Panc1 (cell line): ENCODE measurements at regions not wholly inside any gene's neighbourhood (a gene's known extent, or its start where the extent isn't known, plus 50 kb on each side); places are given as distances from the start of the nearest gene placed in this dataset.

ENCODE experiments used
- ATAC-seq: fragments of 200-7000 bp; cut with Tn5 transposase; 2 replicates; pipeline ENCODE4 v1.9.1; 2020; ENCODE audit warnings: mild to moderate bottlenecking, moderate library complexity
- BruUV-seq: library from RNA; stranded (reverse); fragments of 400-500 nt; replicated peaks from 2 replicates; lab custom pipeline; 2021; lab: Mats Ljungman, UMichigan
- CTCF ChIA-PET: fragments of 300-600 bp; sonication (Branson Sonifier 250); formaldehyde crosslinking; loops from one replicate; lab custom pipeline; 2022; ENCODE audit warnings: antibody characterized with exemption; lab: Charles Lee
- POLR2A ChIA-PET: fragments of 300-600 bp; sonication (Branson Sonifier 250); formaldehyde crosslinking; loops from one replicate; lab custom pipeline; 2022; ENCODE audit warnings: antibody characterized with exemption; lab: Charles Lee
- DNase-seq: peaks from one replicate; pipeline ENCODE4 v3.0.0-alpha.2; 2010; ENCODE audit warnings: low read depth, low spot score
- H3K27ac ChIP-seq: 2 replicates; pipeline ENCODE4 v1.5.1; 2011; ENCODE audit warnings: mild to moderate bottlenecking, low read length, inconsistent platforms
- H3K27me3 ChIP-seq: fragments of 200-500 bp; sonication (Bioruptor generic); 2 replicates; pipeline ENCODE4 v1.6.0; 2014; ENCODE audit warnings: low read length, inconsistent platforms; ENCODE audit not compliant: control insufficient read depth, insufficient read depth
- H3K36me3 ChIP-seq: fragments of 200-500 bp; sonication (Bioruptor generic); 2 replicates; pipeline ENCODE4 v1.5.1; 2014; ENCODE audit warnings: inconsistent platforms, mild to moderate bottlenecking, low read length, moderate library complexity; ENCODE audit not compliant: control insufficient read depth, insufficient read depth
- H3K4me1 ChIP-seq: 2 replicates; pipeline ENCODE4 v1.5.1; 2011; ENCODE audit warnings: inconsistent platforms, mild to moderate bottlenecking, low read length, moderate library complexity; ENCODE audit not compliant: control insufficient read depth, insufficient read depth
- H3K4me3 ChIP-seq, 2 experiments: 2 replicates each; pipeline ENCODE4 v1.5.1; 2011 to 2012; ENCODE audit warnings: low read depth in 2 of 2, low read length in 2 of 2, mild to moderate bottlenecking in 2 of 2, inconsistent platforms in 1 of 2, moderate library complexity in 1 of 2
- H3K9me3 ChIP-seq: fragments of 200-500 bp; sonication (Bioruptor generic); 2 replicates; pipeline ENCODE4 v1.5.1; 2014; ENCODE audit warnings: low read depth, mild to moderate bottlenecking, inconsistent platforms, low read length, moderate library complexity; ENCODE audit not compliant: control insufficient read depth, insufficient read depth
- POLR2AphosphoS5 ChIP-seq: IDR thresholded peaks from 2 replicates; pipeline ENCODE4 v1.6.1; 2012; ENCODE audit warnings: mild to moderate bottlenecking, low read depth, low read length, moderate library complexity
- SIN3A ChIP-seq: IDR thresholded peaks from 2 replicates; pipeline ENCODE4 v1.6.1; 2012; ENCODE audit warnings: low read depth, mild to moderate bottlenecking, low read length, moderate library complexity, borderline replicate concordance; ENCODE audit not compliant: insufficient read depth
- TCF7L2 ChIP-seq: IDR thresholded peaks from 2 replicates; pipeline ENCODE4 v1.6.1; 2011; ENCODE audit warnings: mild to moderate bottlenecking, low read depth, low read length, inconsistent platforms
- in situ Hi-C: cut with HindIII; loops from 2 replicates; pipeline ENCODE4 v1.10.0; 2016; ENCODE audit warnings: low sequenced_read_pairs, low pct_unique_long_range_greater_than_20kb
- intact Hi-C: fragments of 100-400 bp; cut with micrococcal nuclease; formaldehyde crosslinking; loops from one replicate; pipeline ENCODE4 v1.10.0; 2022; ENCODE audit not compliant: unreplicated experiment
- TF ChIP-seq, protein P1 (sequence below), 2 experiments: IDR thresholded peaks; 2 replicates each; pipeline ENCODE4 v1.6.1; 2011 to 2012; ENCODE audit warnings: low read depth in 2 of 2, control low read depth in 1 of 2, low read length in 1 of 2, mild to moderate bottlenecking in 1 of 2, moderate library complexity in 1 of 2; ENCODE audit not compliant: insufficient read depth in 1 of 2
- TF ChIP-seq, protein P2 (sequence below): fragments of 450-650 bp; IDR thresholded peaks from 2 replicates; pipeline ENCODE4 v1.5.1; 2017; ENCODE audit warnings: mild to moderate bottlenecking

DNA sequence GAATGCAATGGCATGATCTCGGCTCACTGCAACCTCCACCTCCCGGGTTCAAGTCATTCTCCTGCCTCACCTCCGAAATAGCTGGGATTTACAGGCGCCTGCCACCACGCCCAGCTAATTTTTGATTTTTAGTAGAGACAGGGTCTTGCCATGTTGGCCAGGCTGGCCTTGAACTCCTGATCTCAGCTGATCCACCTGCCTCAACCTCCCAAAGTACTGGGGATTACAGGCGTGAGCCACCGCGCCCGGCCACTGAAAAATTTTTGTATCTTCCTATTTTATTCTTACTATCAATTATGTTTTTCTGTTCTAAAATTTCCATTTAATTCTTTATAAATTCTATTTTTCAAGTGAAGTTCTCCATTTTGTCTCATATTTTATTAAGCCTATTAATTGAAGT is 730.4 kb downstream of the EDEM1 start:
- CTCF ChIA-PET: no interaction called here
- in situ Hi-C loops: no loop called here

DNA sequence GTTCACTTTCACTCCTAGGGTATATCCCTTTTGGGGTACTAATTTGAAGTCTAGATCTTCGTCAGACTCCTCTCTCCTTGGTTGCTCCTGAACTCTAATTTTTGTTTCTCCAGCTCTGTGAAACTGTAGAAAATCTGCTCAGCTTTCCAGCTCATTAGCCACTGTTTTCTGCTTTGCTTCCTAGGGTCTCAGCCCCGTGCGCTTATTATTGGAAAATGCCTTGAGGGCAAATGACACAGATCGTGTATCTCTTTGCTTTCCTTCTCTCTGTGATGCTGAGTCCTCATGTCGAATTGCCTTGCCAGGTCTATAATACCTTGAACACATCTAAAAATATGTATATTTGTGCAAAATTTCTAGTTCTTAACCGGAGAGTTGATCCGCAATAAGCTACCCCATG is 731.1 kb downstream of the EDEM1 start:
- POLR2A ChIA-PET: no interaction called here
- no peaks in the 10 kb centered on the region for H3K4me1 ChIP-seq
- no TSS peak for BruUV-seq
- in situ Hi-C loops: no loop called here
- no peak for TF ChIP-seq POLR2AphosphoS5
- TF ChIP-seq, protein P1, sequence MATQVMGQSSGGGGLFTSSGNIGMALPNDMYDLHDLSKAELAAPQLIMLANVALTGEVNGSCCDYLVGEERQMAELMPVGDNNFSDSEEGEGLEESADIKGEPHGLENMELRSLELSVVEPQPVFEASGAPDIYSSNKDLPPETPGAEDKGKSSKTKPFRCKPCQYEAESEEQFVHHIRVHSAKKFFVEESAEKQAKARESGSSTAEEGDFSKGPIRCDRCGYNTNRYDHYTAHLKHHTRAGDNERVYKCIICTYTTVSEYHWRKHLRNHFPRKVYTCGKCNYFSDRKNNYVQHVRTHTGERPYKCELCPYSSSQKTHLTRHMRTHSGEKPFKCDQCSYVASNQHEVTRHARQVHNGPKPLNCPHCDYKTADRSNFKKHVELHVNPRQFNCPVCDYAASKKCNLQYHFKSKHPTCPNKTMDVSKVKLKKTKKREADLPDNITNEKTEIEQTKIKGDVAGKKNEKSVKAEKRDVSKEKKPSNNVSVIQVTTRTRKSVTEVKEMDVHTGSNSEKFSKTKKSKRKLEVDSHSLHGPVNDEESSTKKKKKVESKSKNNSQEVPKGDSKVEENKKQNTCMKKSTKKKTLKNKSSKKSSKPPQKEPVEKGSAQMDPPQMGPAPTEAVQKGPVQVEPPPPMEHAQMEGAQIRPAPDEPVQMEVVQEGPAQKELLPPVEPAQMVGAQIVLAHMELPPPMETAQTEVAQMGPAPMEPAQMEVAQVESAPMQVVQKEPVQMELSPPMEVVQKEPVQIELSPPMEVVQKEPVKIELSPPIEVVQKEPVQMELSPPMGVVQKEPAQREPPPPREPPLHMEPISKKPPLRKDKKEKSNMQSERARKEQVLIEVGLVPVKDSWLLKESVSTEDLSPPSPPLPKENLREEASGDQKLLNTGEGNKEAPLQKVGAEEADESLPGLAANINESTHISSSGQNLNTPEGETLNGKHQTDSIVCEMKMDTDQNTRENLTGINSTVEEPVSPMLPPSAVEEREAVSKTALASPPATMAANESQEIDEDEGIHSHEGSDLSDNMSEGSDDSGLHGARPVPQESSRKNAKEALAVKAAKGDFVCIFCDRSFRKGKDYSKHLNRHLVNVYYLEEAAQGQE (IDR thresholded peaks at IDR 0.05; ENCODE audit: insufficient read depth in 1 of 2, low read depth in 2 of 2, low read length in 1 of 2): no peak
- TF ChIP-seq, protein P2, sequence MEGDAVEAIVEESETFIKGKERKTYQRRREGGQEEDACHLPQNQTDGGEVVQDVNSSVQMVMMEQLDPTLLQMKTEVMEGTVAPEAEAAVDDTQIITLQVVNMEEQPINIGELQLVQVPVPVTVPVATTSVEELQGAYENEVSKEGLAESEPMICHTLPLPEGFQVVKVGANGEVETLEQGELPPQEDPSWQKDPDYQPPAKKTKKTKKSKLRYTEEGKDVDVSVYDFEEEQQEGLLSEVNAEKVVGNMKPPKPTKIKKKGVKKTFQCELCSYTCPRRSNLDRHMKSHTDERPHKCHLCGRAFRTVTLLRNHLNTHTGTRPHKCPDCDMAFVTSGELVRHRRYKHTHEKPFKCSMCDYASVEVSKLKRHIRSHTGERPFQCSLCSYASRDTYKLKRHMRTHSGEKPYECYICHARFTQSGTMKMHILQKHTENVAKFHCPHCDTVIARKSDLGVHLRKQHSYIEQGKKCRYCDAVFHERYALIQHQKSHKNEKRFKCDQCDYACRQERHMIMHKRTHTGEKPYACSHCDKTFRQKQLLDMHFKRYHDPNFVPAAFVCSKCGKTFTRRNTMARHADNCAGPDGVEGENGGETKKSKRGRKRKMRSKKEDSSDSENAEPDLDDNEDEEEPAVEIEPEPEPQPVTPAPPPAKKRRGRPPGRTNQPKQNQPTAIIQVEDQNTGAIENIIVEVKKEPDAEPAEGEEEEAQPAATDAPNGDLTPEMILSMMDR: no peak
- no peak for TF ChIP-seq TCF7L2
- no peak for TF ChIP-seq SIN3A
- no peaks in the 10 kb centered on the region for H3K27me3 ChIP-seq
- no peak for DNase-seq
- no peak for ATAC-seq
- no peaks in the 10 kb centered on the region for H3K9me3 ChIP-seq
- H3K27ac ChIP-seq: no peak overlapping the region
- CTCF ChIA-PET: no interaction called here
- H3K4me3 ChIP-seq: no peak overlapping the region
- intact Hi-C loops: no loop called here
- no peaks in the 10 kb centered on the region for H3K36me3 ChIP-seq

More for the DNA sequence above, 730.4 kb downstream of the EDEM1 start:
- Histone ChIP-seq H3K4me3 (no peak overlapping the region), H3K9me3 (no peaks in the 10 kb centered on the region), H3K27me3 (no peaks in the 10 kb centered on the region), H3K36me3 (no peaks in the 10 kb centered on the region), H3K4me1 (no peaks in the 10 kb centered on the region), H3K27ac (no peak overlapping the region)
- ATAC-seq: no peak
- intact Hi-C loops: no loop called here
- TF ChIP-seq, protein P1 (IDR thresholded peaks at IDR 0.05; ENCODE audit: insufficient read depth in 1 of 2, low read depth in 2 of 2, low read length in 1 of 2): no peak
- TF ChIP-seq POLR2AphosphoS5: no peak
- no peak for TF ChIP-seq SIN3A
- TF ChIP-seq, protein P2: no peak
- DNase-seq: no peak
- BruUV-seq: no TSS peak
- POLR2A ChIA-PET: no interaction called here
